ENCODE measurements at regions not wholly inside any gene's neighbourhood (a gene's known extent, or its start where the extent isn't known, plus 50 kb on each side); places are given as distances from the start of the nearest gene placed in this dataset.

DNA sequence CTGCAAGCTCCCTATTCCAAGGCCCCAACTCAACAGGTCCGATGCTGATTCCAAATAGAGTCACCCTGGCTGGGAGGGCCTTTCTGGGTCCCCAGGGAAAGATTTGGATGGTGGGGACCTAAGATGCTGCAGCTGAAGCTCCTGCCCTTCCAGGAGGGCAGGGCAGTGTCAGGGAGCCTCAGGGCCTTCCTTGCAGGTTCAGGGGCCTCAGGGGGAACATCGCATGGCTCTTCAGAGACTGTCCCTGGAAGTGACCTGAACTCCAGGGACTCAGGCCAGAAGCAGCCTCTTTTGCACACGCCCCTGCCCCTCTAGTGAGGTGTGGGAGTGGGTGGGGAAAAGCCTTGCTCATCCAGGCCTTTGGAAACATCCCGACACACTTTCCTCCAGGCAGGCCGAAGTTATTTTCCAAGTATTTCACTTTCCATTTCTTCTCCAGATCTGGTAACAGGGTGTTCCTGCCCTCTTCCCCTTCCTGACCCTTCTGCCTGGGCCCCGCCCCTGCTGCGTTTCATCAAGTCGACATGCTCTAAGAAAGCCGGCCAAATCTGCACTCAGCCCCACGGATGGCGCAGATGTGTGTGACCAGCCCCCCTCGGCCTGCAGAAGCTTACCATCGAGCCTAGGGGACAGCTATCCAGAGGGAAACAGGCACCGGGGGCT, 159.5 kb downstream of the FGF18 start:
- no peak overlapping the region for H3K4me3 ChIP-seq (ENCODE audit: low read length)
- TF ChIP-seq, protein P1, sequence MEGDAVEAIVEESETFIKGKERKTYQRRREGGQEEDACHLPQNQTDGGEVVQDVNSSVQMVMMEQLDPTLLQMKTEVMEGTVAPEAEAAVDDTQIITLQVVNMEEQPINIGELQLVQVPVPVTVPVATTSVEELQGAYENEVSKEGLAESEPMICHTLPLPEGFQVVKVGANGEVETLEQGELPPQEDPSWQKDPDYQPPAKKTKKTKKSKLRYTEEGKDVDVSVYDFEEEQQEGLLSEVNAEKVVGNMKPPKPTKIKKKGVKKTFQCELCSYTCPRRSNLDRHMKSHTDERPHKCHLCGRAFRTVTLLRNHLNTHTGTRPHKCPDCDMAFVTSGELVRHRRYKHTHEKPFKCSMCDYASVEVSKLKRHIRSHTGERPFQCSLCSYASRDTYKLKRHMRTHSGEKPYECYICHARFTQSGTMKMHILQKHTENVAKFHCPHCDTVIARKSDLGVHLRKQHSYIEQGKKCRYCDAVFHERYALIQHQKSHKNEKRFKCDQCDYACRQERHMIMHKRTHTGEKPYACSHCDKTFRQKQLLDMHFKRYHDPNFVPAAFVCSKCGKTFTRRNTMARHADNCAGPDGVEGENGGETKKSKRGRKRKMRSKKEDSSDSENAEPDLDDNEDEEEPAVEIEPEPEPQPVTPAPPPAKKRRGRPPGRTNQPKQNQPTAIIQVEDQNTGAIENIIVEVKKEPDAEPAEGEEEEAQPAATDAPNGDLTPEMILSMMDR (IDR thresholded peaks at IDR 0.05; ENCODE audit: insufficient read depth, low read depth, low read length, missing control alignments), result no peak

GRCh38 chr5:171579976-171580411, 160.5 kb downstream of the FGF18 start:
- no peak for DNase-seq (ENCODE audit: low read depth)
- TF ChIP-seq, protein P1 (IDR thresholded peaks at IDR 0.05; ENCODE audit: insufficient read depth, low read depth, low read length, missing control alignments), result no peak
- H3K4me3 ChIP-seq (ENCODE audit: low read length), result no peak overlapping the region

More for the DNA sequence above, 159.5 kb downstream of the FGF18 start:
- DNase-seq (ENCODE audit: low read depth), result no peak

DNA sequence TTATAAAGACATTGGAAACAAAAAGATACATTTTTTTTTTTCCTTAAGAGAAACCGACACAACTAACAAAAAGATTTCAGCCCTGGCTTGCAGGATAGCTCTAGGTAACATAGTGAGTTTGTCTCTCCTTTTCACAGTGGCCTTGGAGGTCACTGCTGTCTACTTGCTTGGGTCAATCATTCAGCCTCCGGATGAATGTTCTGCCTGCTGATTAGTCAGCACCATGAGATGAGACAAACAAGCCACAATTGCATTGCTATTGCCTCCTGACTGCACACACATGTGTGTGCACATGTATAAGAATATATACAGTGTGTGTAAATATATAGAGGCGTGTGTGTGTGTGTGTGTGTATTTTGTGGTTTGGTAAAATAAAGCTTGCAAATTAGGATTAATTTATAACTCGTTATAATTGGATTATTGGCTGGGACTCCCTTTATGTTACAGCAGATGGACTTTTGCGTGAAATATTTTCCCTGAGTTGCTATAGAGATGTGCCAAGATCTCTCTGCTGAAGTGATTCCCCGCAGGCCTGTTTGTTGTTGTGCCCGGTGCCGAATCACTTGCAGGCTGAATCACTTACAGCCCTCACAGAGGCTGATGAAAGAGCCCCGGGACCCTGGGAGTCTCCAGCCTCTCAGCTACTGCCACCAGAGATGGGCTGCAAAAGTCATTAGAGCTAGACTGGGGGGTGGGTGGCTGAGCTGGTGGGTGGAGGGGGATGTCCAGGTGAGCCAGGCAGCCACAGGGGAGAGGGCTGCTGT, 161.2 kb downstream of the FGF18 start:
- H3K4me3 ChIP-seq (ENCODE audit: low read length), result no peak overlapping the region
- DNase-seq (ENCODE audit: low read depth), result peak; percentile 19
- TF ChIP-seq, protein P1 (IDR thresholded peaks at IDR 0.05; ENCODE audit: insufficient read depth, low read depth, low read length, missing control alignments), result no peak

DNA sequence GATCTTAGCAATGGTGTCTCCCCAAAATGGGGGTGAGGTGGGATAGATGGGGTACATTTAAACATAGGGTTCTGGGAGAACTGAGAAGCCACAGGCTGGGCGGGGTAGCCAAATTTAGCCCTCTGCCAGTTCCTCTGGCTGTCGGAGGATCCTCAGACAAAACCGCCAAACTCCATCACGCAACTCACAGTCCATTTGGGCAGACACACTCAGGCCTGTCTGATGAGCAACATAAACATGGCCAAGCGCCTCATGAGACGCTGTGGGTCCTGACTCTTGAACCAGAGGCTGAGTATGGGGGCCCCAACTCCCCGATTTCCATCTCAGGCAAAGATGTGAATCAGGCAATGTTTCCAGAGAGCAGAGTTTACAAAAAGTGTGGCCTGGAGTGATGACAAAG, 162.3 kb downstream of the FGF18 start:
- no peak for DNase-seq (ENCODE audit: low read depth)
- H3K4me3 ChIP-seq (ENCODE audit: low read length), result no peak overlapping the region
- TF ChIP-seq, protein P1 (IDR thresholded peaks at IDR 0.05; ENCODE audit: insufficient read depth, low read depth, low read length, missing control alignments), result no peak

DNA sequence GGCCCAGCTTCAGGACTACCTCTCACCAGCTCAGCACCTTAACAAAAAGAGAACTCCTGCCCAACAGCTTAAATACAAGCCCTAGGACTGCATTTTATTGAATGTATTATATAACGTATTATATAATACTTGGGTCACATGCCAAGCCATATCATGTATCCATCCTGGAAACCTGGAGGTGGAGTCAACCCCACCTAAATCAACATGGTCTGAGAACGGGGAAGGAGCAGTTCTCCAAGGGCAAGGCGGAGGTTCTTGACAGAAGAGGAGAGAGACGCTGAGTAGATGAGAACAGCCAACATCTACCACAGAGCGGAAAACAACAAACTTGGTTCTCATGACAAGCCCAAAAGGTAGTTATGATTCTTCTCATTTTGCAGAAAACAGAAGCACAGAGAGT, 163.4 kb downstream of the FGF18 start:
- TF ChIP-seq, protein P1 (IDR thresholded peaks at IDR 0.05; ENCODE audit: insufficient read depth, low read depth, low read length, missing control alignments), result no peak
- no peak for DNase-seq (ENCODE audit: low read depth)
- no peak overlapping the region for H3K4me3 ChIP-seq (ENCODE audit: low read length)

DNA sequence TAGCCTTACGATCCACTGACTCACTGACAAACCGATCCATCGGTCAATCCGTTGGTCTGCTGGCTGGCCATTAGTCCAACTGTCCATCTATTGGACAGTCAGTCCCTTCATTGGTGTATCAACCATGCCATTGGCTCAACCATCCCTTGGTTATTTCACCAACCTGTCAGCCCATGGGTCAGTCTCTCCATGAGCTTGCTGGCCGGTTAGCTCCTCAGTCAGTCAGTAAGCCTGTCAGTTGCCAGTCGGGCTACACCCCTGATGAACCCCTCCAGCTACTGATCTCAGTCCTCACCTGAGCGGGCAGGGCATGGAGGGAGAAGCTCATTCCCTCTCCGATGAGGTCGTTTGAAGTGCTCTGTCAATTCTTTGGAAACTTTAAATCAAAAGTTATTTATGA, 166.5 kb downstream of the FGF18 start:
- TF ChIP-seq, protein P1 (IDR thresholded peaks at IDR 0.05; ENCODE audit: insufficient read depth, low read depth, low read length, missing control alignments), result no peak
- H3K4me3 ChIP-seq (ENCODE audit: low read length), result no peak overlapping the region
- DNase-seq (ENCODE audit: low read depth), result no peak

Measured in epithelial cell of esophagus (primary cell).